Gastrocnemius medialis (tissue), 4 donors: ENCODE measurements at regions not wholly inside any gene's neighbourhood (a gene's known extent, or its start where the extent isn't known, plus 50 kb on each side); places are given as distances from the start of the nearest gene placed in this dataset.

Source experiments
- POLR2A ChIP-seq, 2 donors: fragments of 450-650 bp; IDR thresholded peaks; one replicate each; pipeline ENCODE4 v1.6.1; 2017; ENCODE audit warnings: antibody characterized with exemption in 2 of 2, mild to moderate bottlenecking in 2 of 2, moderate library complexity in 2 of 2
- TF ChIP-seq, protein P1 (sequence below), 5 experiments: fragments of 450-650 bp in 3 of 5; fragments of 200-600 bp in 2 of 5; sonication (generic) in 2 of 5; IDR thresholded peaks in 4 of 5; conservative IDR thresholded peaks in 1 of 5; 1 replicate in 4 of 5; 2 replicates in 1 of 5; pipeline ENCODE4 v1.5.1; 2016 to 2019; ENCODE audit warnings: antibody characterized with exemption in 5 of 5, mild to moderate bottlenecking in 3 of 5, moderate library complexity in 3 of 5

DNA sequence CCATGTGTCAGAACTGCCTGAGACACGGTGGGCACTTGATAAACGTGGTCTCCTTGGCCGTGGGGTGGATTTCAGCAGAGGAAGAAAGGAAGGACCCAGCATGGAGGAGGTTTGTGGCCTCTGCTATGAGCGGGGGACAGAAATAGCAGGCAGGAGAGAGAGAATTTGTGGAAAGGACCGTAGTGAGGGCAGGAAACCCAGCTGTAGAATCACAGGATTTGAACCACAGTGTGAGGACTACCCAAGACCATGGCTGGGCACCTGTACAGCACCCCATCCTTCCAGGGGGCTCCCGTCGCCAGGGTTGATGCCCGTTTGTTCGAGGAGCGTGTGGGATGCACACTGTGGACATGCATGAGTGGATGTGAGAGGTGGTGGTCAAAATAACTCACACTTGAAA, 183.4 kb downstream of the PTPN20 start:
- TF ChIP-seq, protein P1, sequence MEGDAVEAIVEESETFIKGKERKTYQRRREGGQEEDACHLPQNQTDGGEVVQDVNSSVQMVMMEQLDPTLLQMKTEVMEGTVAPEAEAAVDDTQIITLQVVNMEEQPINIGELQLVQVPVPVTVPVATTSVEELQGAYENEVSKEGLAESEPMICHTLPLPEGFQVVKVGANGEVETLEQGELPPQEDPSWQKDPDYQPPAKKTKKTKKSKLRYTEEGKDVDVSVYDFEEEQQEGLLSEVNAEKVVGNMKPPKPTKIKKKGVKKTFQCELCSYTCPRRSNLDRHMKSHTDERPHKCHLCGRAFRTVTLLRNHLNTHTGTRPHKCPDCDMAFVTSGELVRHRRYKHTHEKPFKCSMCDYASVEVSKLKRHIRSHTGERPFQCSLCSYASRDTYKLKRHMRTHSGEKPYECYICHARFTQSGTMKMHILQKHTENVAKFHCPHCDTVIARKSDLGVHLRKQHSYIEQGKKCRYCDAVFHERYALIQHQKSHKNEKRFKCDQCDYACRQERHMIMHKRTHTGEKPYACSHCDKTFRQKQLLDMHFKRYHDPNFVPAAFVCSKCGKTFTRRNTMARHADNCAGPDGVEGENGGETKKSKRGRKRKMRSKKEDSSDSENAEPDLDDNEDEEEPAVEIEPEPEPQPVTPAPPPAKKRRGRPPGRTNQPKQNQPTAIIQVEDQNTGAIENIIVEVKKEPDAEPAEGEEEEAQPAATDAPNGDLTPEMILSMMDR (IDR thresholded peaks at IDR 0.05 in 4 of 5, conservative IDR thresholded peaks at IDR 0.05 in 1 of 5), result no peak
- no peak for TF ChIP-seq POLR2A (IDR thresholded peaks at IDR 0.05)
